Renal cortex interstitium (tissue), 11 donors: ENCODE measurements at regions not wholly inside any gene's neighbourhood (a gene's known extent, or its start where the extent isn't known, plus 50 kb on each side); places are given as distances from the start of the nearest gene placed in this dataset.

Experiments used
- DNase-seq, 11 donors: peaks; one replicate each; pipeline ENCODE4 v3.0.0-alpha.2; 2013; ENCODE audit warnings: low read depth in 9 of 11, low spot score in 4 of 11; ENCODE audit errors: extremely low read depth in 1 of 11

GRCh38 chr11:69923641-69924307, 104.6 kb upstream of the FGF3 start:
- no peak for DNase-seq

- no peak for DNase-seq
These were observed 105.3 kb upstream of the FGF3 start for GRCh38 chr11:69924308-69925161.

- DNase-seq: no peak
These were observed 106.4 kb upstream of the FGF3 start for GRCh38 chr11:69925366-69926196.

GRCh38 chr11:69926376-69927050, 107.3 kb upstream of the FGF3 start:
- no peak for DNase-seq

- no peak for DNase-seq
These were observed 108.9 kb upstream of the FGF3 start for GRCh38 chr11:69928121-69928520.

- no peak for DNase-seq
These were observed 109.8 kb upstream of the FGF3 start for GRCh38 chr11:69928975-69929374.

- DNase-seq: no peak
These were observed 111.2 kb upstream of the FGF3 start for GRCh38 chr11:69930081-69931059.

GRCh38 chr11:69931060-69931910, 112.1 kb upstream of the FGF3 start:
- no peak for DNase-seq

GRCh38 chr11:69931994-69932910, 113.0 kb upstream of the FGF3 start:
- DNase-seq: no peak

- DNase-seq: no peak
These were observed 115.8 kb upstream of the FGF3 start for GRCh38 chr11:69934861-69935494.

- DNase-seq: no peak
These were observed 116.8 kb upstream of the FGF3 start for GRCh38 chr11:69935941-69936505.

GRCh38 chr11:69936771-69937170, 117.6 kb upstream of the FGF3 start:
- no peak for DNase-seq

- DNase-seq: no peak
These were observed 119.0 kb upstream of the FGF3 start for GRCh38 chr11:69938206-69938605.

GRCh38 chr11:69939551-69940245, 120.5 kb upstream of the FGF3 start:
- peak in 8 of 11 donors; percentile 48 to 81 (median 69) for DNase-seq

- no peak for DNase-seq
These were observed 121.0 kb upstream of the FGF3 start for GRCh38 chr11:69940246-69940610.
